Kidney epithelial cell (primary cell): ENCODE measurements at regions not wholly inside any gene's neighbourhood (a gene's known extent, or its start where the extent isn't known, plus 50 kb on each side); places are given as distances from the start of the nearest gene placed in this dataset.

Source experiments
- DNase-seq: peaks from one replicate; pipeline ENCODE4 v3.0.0-alpha.2; 2010; ENCODE audit warnings: low read depth
- H3K27me3 ChIP-seq: 2 replicates; pipeline ENCODE4 v1.6.0; 2011; ENCODE audit warnings: low read length; ENCODE audit not compliant: control insufficient read depth, insufficient read depth
- H3K36me3 ChIP-seq: 2 replicates; pipeline ENCODE4 v1.5.1; 2011; ENCODE audit warnings: low read length; ENCODE audit not compliant: control insufficient read depth, insufficient read depth
- H3K4me3 ChIP-seq: 2 replicates; pipeline ENCODE4 v1.5.1; 2011; ENCODE audit warnings: low read depth, mild to moderate bottlenecking, control low read depth, low read length
- TF ChIP-seq, protein P1 (sequence below): IDR thresholded peaks from 2 replicates; pipeline ENCODE4 v1.5.1; 2011; ENCODE audit warnings: mild to moderate bottlenecking, moderate library complexity, low read length, control low read depth, inconsistent platforms; ENCODE audit not compliant: insufficient read depth, poor library complexity, severe bottlenecking

DNA sequence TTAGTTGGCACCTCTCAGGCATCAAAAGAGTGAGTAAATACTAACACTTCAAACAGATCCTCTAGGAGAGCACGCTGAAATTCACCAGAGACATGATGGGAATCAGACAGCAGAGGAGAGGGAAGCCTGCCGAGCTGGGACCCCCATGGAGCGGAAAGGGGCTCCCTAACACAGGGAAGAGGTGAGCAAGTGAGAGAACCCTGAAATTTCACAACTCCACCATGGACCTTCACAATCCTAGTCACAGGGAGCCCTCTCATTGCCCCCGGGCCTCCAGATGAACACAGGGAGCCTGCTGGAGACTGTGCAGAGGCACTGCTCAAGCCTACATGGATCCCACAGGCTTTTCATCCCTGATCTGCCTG lies 59.2 kb upstream of the ANTXRL start:
- no peaks in the 10 kb centered on the region for H3K36me3 ChIP-seq
- peaks cover 7% of the 10 kb centered on the region for H3K27me3 ChIP-seq
- TF ChIP-seq, protein P1, sequence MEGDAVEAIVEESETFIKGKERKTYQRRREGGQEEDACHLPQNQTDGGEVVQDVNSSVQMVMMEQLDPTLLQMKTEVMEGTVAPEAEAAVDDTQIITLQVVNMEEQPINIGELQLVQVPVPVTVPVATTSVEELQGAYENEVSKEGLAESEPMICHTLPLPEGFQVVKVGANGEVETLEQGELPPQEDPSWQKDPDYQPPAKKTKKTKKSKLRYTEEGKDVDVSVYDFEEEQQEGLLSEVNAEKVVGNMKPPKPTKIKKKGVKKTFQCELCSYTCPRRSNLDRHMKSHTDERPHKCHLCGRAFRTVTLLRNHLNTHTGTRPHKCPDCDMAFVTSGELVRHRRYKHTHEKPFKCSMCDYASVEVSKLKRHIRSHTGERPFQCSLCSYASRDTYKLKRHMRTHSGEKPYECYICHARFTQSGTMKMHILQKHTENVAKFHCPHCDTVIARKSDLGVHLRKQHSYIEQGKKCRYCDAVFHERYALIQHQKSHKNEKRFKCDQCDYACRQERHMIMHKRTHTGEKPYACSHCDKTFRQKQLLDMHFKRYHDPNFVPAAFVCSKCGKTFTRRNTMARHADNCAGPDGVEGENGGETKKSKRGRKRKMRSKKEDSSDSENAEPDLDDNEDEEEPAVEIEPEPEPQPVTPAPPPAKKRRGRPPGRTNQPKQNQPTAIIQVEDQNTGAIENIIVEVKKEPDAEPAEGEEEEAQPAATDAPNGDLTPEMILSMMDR, result no peak
- no peak for DNase-seq
- no peak overlapping the region for H3K4me3 ChIP-seq

DNA sequence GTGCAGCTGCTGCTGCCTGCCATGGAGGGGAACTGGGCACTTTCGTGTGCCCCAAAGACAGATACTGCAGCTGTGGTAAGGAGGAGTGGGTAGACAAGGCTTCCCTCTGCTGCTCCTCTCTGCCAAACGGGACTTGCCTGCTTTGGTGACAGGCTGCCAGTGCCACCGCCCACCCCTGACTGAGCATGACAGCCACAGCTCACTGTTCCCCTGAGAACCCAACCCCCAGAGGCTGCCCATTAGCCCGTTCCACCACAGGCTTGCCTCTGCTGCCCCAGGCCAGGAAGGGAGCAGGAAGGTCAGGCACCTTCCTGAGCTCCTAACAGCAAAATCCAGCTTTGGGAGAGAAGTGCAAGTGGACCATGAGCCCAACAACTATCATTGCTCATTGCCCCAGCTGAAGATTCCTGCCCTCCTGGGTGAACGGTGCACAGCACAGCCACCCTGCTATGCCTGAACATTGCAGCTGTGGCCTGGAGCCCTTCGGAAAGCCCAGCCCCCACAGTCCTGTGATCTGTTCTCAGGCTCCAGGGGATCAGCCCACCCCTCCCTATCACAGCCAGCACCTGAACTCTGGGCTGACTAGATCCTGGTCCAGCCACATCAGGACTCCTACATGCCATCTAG lies 58.7 kb upstream of the ANTXRL start:
- TF ChIP-seq, protein P1, result no peak

DNA sequence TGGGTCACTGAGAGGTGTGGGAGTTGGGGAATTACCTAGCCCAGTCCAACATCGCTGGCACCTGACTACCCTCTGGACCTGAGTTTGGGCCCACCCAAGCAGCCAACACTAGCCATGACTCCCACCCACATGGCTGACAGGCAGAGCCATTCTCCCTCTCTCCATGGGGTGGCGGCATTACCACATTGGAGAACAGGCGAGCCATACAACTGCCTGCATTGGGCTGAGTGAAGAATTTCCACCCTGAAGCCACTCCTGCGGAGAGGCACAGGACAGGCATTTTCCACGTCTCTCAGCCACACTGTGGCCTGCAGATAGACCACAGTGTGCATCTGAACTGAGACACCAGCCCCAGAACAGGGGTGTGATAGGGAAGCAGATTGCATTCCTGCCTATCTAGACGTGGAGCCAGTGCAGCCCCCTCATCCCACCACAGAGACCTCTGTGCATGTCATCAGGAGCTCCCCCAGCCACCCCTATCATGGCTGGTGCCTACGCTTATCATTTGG lies 58.2 kb upstream of the ANTXRL start:
- DNase-seq, result no peak
- Histone ChIP-seq H3K27me3 (peaks cover 7% of the 10 kb centered on the region), H3K36me3 (no peaks in the 10 kb centered on the region), H3K4me3 (no peak overlapping the region)
- TF ChIP-seq, protein P1, result peak; percentile 89

More for the DNA sequence above, 58.7 kb upstream of the ANTXRL start:
- DNase-seq, result no peak
- H3K4me3 ChIP-seq, result no peak overlapping the region
- H3K36me3 ChIP-seq, result no peaks in the 10 kb centered on the region
- peaks cover 7% of the 10 kb centered on the region for H3K27me3 ChIP-seq

DNA sequence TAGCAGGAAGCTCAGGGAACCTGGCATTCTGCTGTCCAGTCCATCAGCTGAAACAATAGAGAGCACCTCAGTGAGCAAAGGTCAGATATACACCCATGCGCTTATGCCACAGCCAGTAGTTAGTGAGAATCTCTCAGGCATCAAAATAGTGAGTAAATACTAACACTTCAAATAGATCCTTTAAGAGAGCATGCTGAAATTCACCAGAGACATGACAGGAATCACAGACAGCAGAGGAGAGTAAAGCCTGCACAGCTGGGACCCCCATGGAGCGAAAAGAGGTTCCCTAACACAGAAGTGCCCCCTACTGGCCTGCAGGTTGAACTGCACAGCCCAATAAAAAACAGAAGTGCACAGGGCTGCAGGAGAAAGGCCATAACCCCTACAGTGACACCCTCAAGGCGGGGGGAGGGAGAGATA lies 57.6 kb upstream of the ANTXRL start:
- Histone ChIP-seq H3K4me3 (no peak overlapping the region), H3K27me3 (peaks cover 7% of the 10 kb centered on the region), H3K36me3 (no peaks in the 10 kb centered on the region)
- TF ChIP-seq, protein P1, result peak; percentile 66
- no peak for DNase-seq

DNA sequence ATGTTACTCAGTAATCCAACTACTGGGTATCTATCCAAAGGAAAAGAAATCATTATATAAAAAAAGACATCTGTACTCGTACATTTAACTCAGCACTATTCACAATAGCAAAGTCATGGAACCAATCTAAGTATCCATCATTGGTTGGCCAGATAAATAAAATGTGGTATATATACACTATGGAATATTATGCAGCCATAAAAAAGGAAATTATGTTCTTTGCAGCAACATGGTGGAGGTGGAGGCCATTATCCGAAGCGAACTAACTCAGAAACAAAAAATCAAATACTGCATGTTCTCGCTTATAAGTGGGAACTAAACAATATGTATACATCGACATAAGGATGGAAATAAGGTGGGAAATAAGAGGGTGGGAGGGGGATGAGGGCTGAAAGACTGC lies 56.2 kb upstream of the ANTXRL start:
- H3K27me3 ChIP-seq, result peaks cover 7% of the 10 kb centered on the region
- DNase-seq, result no peak
- no peaks in the 10 kb centered on the region for H3K36me3 ChIP-seq
- TF ChIP-seq, protein P1, result no peak
- no peak overlapping the region for H3K4me3 ChIP-seq

DNA sequence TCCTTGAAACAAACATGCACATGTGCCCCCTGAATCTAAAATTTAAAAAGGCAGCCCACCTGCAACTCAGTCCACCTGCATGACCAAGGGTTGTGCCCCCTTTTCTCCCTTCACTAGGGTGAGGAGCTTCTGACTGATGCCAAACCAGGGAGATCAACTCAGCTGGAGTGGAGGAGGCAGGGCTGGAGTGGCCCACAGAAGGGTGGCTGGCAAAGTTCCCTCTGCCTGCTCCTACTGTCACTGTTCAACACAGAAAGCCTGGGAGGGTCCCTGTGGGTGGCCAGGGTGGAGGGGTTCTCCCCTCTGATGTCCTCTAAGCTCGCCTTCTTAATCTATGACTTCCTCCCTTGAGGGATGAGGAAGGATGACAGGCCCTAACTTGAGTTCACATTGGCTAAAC lies 55.7 kb upstream of the ANTXRL start:
- Histone ChIP-seq H3K4me3 (no peak overlapping the region), H3K36me3 (no peaks in the 10 kb centered on the region), H3K27me3 (peaks cover 7% of the 10 kb centered on the region)
- no peak for DNase-seq
- TF ChIP-seq, protein P1, result no peak
